ENCODE measurements at regions not wholly inside any gene's neighbourhood (a gene's known extent, or its start where the extent isn't known, plus 50 kb on each side); places are given as distances from the start of the nearest gene placed in this dataset.

GRCh38 chrX:117653396-117653795 lies 463.2 kb downstream of the KLHL13 start:
- H3K27ac ChIP-seq (ENCODE audit: low read depth, low read length, poor library complexity, severe bottlenecking) = no peak overlapping the region
- ChIA-PET POLR2A (ENCODE audit: low non-redundant PET) (no interaction called here), CTCF (no interaction called here)
- no peak for TF ChIP-seq EZH2 (IDR thresholded peaks at IDR 0.05; ENCODE audit: borderline replicate concordance, low read depth, low read length, poor library complexity, severe bottlenecking)
- no peak for TF ChIP-seq CTCF (conservative IDR thresholded peaks at IDR 0.05; ENCODE audit: low read depth, low read length)
- no peak for DNase-seq (ENCODE audit: low spot score)
- intact Hi-C loops (cut with micrococcal nuclease; ENCODE audit: unreplicated experiment) = no loop called here
- H3K27me3 ChIP-seq (replicated peaks; ENCODE audit: insufficient read depth, low read depth, low read length, poor library complexity) = no peaks in the 10 kb centered on the region
- no peak overlapping the region for H3K4me3 ChIP-seq (ENCODE audit: low read depth, low read length, poor library complexity, severe bottlenecking)
- H3K36me3 ChIP-seq (ENCODE audit: insufficient read depth, low read length, poor library complexity, severe bottlenecking) = no peaks in the 10 kb centered on the region
- BruUV-seq (replicated peaks) = no TSS peak
- H3K9me3 ChIP-seq (ENCODE audit: low read depth, low read length, poor library complexity, severe bottlenecking) = no peaks in the 10 kb centered on the region
- no peaks in the 10 kb centered on the region for H3K4me1 ChIP-seq (ENCODE audit: insufficient read depth, low read length, poor library complexity, severe bottlenecking)

- peak; percentile 2 for DNase-seq (ENCODE audit: low spot score)
- ChIA-PET CTCF (no interaction called here), POLR2A (ENCODE audit: low non-redundant PET) (no interaction called here)
Observed at GRCh38 chrX:117645639-117646038, 471.0 kb downstream of the KLHL13 start.

GRCh38 chrX:117641913-117642656 lies 474.5 kb downstream of the KLHL13 start:
- Histone ChIP-seq H3K27ac (ENCODE audit: low read depth, low read length, poor library complexity, severe bottlenecking) (no peak overlapping the region), H3K4me1 (ENCODE audit: insufficient read depth, low read length, poor library complexity, severe bottlenecking) (no peaks in the 10 kb centered on the region), H3K4me3 (ENCODE audit: low read depth, low read length, poor library complexity, severe bottlenecking) (no peak overlapping the region), H3K27me3 (replicated peaks; ENCODE audit: insufficient read depth, low read depth, low read length, poor library complexity) (no peaks in the 10 kb centered on the region), H3K36me3 (ENCODE audit: insufficient read depth, low read length, poor library complexity, severe bottlenecking) (no peaks in the 10 kb centered on the region), H3K9me3 (ENCODE audit: low read depth, low read length, poor library complexity, severe bottlenecking) (no peaks in the 10 kb centered on the region)
- intact Hi-C loops (cut with micrococcal nuclease; ENCODE audit: unreplicated experiment) = no loop called here
- ChIA-PET POLR2A (ENCODE audit: low non-redundant PET) (no interaction called here), CTCF (no interaction called here)
- no TSS peak for BruUV-seq (replicated peaks)
- DNase-seq (ENCODE audit: low spot score) = no peak
- TF ChIP-seq CTCF (conservative IDR thresholded peaks at IDR 0.05; ENCODE audit: low read depth, low read length) = no peak

More at GRCh38 chrX:117645639-117646038, 471.0 kb downstream of the KLHL13 start:
- H3K36me3 ChIP-seq (ENCODE audit: insufficient read depth, low read length, poor library complexity, severe bottlenecking) = no peaks in the 10 kb centered on the region
- H3K4me3 ChIP-seq (ENCODE audit: low read depth, low read length, poor library complexity, severe bottlenecking) = no peak overlapping the region
- H3K4me1 ChIP-seq (ENCODE audit: insufficient read depth, low read length, poor library complexity, severe bottlenecking) = no peaks in the 10 kb centered on the region
- TF ChIP-seq EZH2 (IDR thresholded peaks at IDR 0.05; ENCODE audit: borderline replicate concordance, low read depth, low read length, poor library complexity, severe bottlenecking) (no peak), CTCF (conservative IDR thresholded peaks at IDR 0.05; ENCODE audit: low read depth, low read length) (no peak)
- no peaks in the 10 kb centered on the region for H3K9me3 ChIP-seq (ENCODE audit: low read depth, low read length, poor library complexity, severe bottlenecking)
- intact Hi-C loops (cut with micrococcal nuclease; ENCODE audit: unreplicated experiment) = no loop called here
- no peak overlapping the region for H3K27ac ChIP-seq (ENCODE audit: low read depth, low read length, poor library complexity, severe bottlenecking)
- H3K27me3 ChIP-seq (replicated peaks; ENCODE audit: insufficient read depth, low read depth, low read length, poor library complexity) = no peaks in the 10 kb centered on the region
- no TSS peak for BruUV-seq (replicated peaks)

Data from A673 (cell line).